CD1c-positive myeloid dendritic cell (primary cell): ENCODE measurements at regions not wholly inside any gene's neighbourhood (a gene's known extent, or its start where the extent isn't known, plus 50 kb on each side); places are given as distances from the start of the nearest gene placed in this dataset.

Experiments
- DNase-seq: peaks from one replicate; pipeline ENCODE4 v3.0.0-alpha.2; 2016; ENCODE audit errors: extremely low spot score

GRCh38 chr15:37698679-37699078, 235.8 kb upstream of the TMCO5A start:
- no peak for DNase-seq

GRCh38 chr15:37701230-37701629, 233.2 kb upstream of the TMCO5A start:
- DNase-seq, result no peak

GRCh38 chr15:37709669-37710068, 224.8 kb upstream of the TMCO5A start:
- DNase-seq, result no peak

- no peak for DNase-seq
These were observed 219.3 kb upstream of the TMCO5A start for GRCh38 chr15:37715101-37715500.

GRCh38 chr15:37720267-37720666, 214.2 kb upstream of the TMCO5A start:
- no peak for DNase-seq

- no peak for DNase-seq
These were observed 203.2 kb upstream of the TMCO5A start for GRCh38 chr15:37731146-37731746.

- no peak for DNase-seq
These were observed 200.8 kb upstream of the TMCO5A start for GRCh38 chr15:37733628-37734027.

- DNase-seq, result no peak
These were observed 193.8 kb upstream of the TMCO5A start for GRCh38 chr15:37740623-37741141.

- DNase-seq, result no peak
These were observed 190.6 kb upstream of the TMCO5A start for GRCh38 chr15:37743826-37744225.

GRCh38 chr15:37744521-37744920, 189.9 kb upstream of the TMCO5A start:
- DNase-seq, result no peak

GRCh38 chr15:37751401-37751800, 183.0 kb upstream of the TMCO5A start:
- DNase-seq, result no peak

GRCh38 chr15:37756407-37756806, 178.0 kb upstream of the TMCO5A start:
- no peak for DNase-seq

- DNase-seq, result no peak
These were observed 176.0 kb upstream of the TMCO5A start for GRCh38 chr15:37758412-37758811.

- peak; percentile 19 for DNase-seq
These were observed 169.7 kb upstream of the TMCO5A start for GRCh38 chr15:37764733-37765191.

- peak; percentile 24 for DNase-seq
These were observed 168.7 kb upstream of the TMCO5A start for GRCh38 chr15:37765786-37766185.

GRCh38 chr15:37767841-37768455, 166.5 kb upstream of the TMCO5A start:
- DNase-seq, result no peak

- DNase-seq, result no peak
These were observed 163.0 kb upstream of the TMCO5A start for GRCh38 chr15:37771465-37771864.

GRCh38 chr15:37773111-37773860, 161.2 kb upstream of the TMCO5A start:
- DNase-seq, result no peak

- DNase-seq, result no peak
These were observed 159.5 kb upstream of the TMCO5A start for GRCh38 chr15:37774961-37775360.

- DNase-seq, result no peak
These were observed 157.4 kb upstream of the TMCO5A start for GRCh38 chr15:37777006-37777405.

GRCh38 chr15:37783290-37783689, 151.2 kb upstream of the TMCO5A start:
- DNase-seq, result no peak

GRCh38 chr15:37788330-37788729, 146.1 kb upstream of the TMCO5A start:
- DNase-seq, result no peak
